Activated B cell treated with CpG ODN at 0.5 μM for 24 hours (primary cell): ENCODE measurements at regions not wholly inside any gene's neighbourhood (a gene's known extent, or its start where the extent isn't known, plus 50 kb on each side); places are given as distances from the start of the nearest gene placed in this dataset.

Source experiments
- ATAC-seq: fragments of 200-7000 bp; cut with Tn5 transposase; one replicate; pipeline ENCODE4 v1.10.0; 2021; ENCODE audit warnings: low read depth, mild to moderate bottlenecking, moderate library complexity
- CTCF ChIA-PET: fragments of 350-600 bp; sonication (Branson Sonifier 250); formaldehyde crosslinking; loops from one replicate; lab custom pipeline; 2021; ENCODE audit warnings: antibody characterized with exemption; lab: Charles Lee
- POLR2A ChIA-PET: fragments of 350-600 bp; sonication (Branson Sonifier 250); formaldehyde crosslinking; loops from one replicate; lab custom pipeline; 2021; ENCODE audit warnings: antibody characterized with exemption; lab: Charles Lee
- DNase-seq: peaks from one replicate; pipeline ENCODE4 v3.0.0; 2022
- H3K27ac Mint-ChIP-seq: one replicate; pipeline ENCODE4 v1.8.0; 2020; ENCODE audit warnings: mixed read lengths
- H3K27me3 Mint-ChIP-seq: one replicate; pipeline ENCODE4 v1.8.0; 2021; ENCODE audit warnings: mixed read lengths
- H3K36me3 Mint-ChIP-seq: one replicate; pipeline ENCODE4 v1.8.0; 2021; ENCODE audit warnings: low read depth, mixed read lengths
- H3K4me1 Mint-ChIP-seq: one replicate; pipeline ENCODE4 v1.8.0; 2021; ENCODE audit warnings: mixed read lengths
- H3K4me3 Mint-ChIP-seq: one replicate; pipeline ENCODE4 v1.8.0; 2020; ENCODE audit warnings: mild to moderate bottlenecking, mixed read lengths
- H3K9me3 Mint-ChIP-seq: one replicate; pipeline ENCODE4 v1.8.0; 2020; ENCODE audit warnings: mixed read lengths
- CTCF ChIP-seq: fragments of 200-600 bp; IDR thresholded peaks from one replicate; pipeline ENCODE4 v1.8.0; 2022; ENCODE audit warnings: antibody characterized with exemption, mild to moderate bottlenecking
- intact Hi-C: fragments of 100-400 bp; cut with micrococcal nuclease; formaldehyde crosslinking; loops from one replicate; pipeline ENCODE4 v1.15.1; 2024

- Mint-ChIP-seq H3K9me3 (peaks cover 5% of the 10 kb centered on the region), H3K4me3 (no peak overlapping the region), H3K36me3 (no peaks in the 10 kb centered on the region), H3K4me1 (no peaks in the 10 kb centered on the region), H3K27ac (no peak overlapping the region), H3K27me3 (peaks cover 41% of the 10 kb centered on the region)
- DNase-seq (no peak), ATAC-seq (no peak)
- CTCF ChIA-PET, result no interaction called here
- POLR2A ChIA-PET, result no interaction called here
- intact Hi-C loops, result no loop called here
- TF ChIP-seq CTCF, result no peak
Measured at GRCh38 chr14:51786227-51786626, 74.2 kb upstream of the GNG2 start.

- no peak for TF ChIP-seq CTCF
- no peak for DNase-seq
- Mint-ChIP-seq H3K4me3 (no peak overlapping the region), H3K36me3 (no peaks in the 10 kb centered on the region), H3K9me3 (peaks cover 5% of the 10 kb centered on the region), H3K27ac (no peak overlapping the region), H3K4me1 (no peaks in the 10 kb centered on the region), H3K27me3 (peaks cover 45% of the 10 kb centered on the region)
- CTCF ChIA-PET, result no interaction called here
- POLR2A ChIA-PET, result no interaction called here
- intact Hi-C loops, result no loop called here
- no peak for ATAC-seq
Measured at GRCh38 chr14:51787352-51787751, 73.1 kb upstream of the GNG2 start.

- H3K4me1 Mint-ChIP-seq, result no peaks in the 10 kb centered on the region
- ChIA-PET POLR2A (no interaction called here), CTCF (interaction anchor here (0.9 kb wide), 1 partner anchor 9 kb away, joined by 4 read pairs; no protein-coding TSS in a partner anchor)
- no peak overlapping the region for H3K27ac Mint-ChIP-seq
- no peak overlapping the region for H3K4me3 Mint-ChIP-seq
- peaks cover 40% of the 10 kb centered on the region for H3K27me3 Mint-ChIP-seq
- no peaks in the 10 kb centered on the region for H3K36me3 Mint-ChIP-seq
- no peak for TF ChIP-seq CTCF
- peaks cover 5% of the 10 kb centered on the region for H3K9me3 Mint-ChIP-seq
- ATAC-seq (no peak), DNase-seq (no peak)
- intact Hi-C loops, result no loop called here
Measured at GRCh38 chr14:51789114-51789513, 71.3 kb upstream of the GNG2 start.

- peaks cover 5% of the 10 kb centered on the region for H3K9me3 Mint-ChIP-seq
- H3K4me1 Mint-ChIP-seq, result no peaks in the 10 kb centered on the region
- ChIA-PET CTCF (interaction anchor here (0.9 kb wide), 1 partner anchor 10 kb away, joined by 4 read pairs; no protein-coding TSS in a partner anchor), POLR2A (no interaction called here)
- H3K4me3 Mint-ChIP-seq, result no peak overlapping the region
- intact Hi-C loops, result no loop called here
- TF ChIP-seq CTCF, result no peak
- H3K36me3 Mint-ChIP-seq, result no peaks in the 10 kb centered on the region
- no peak overlapping the region for H3K27ac Mint-ChIP-seq
- no peak for DNase-seq
- H3K27me3 Mint-ChIP-seq, result peaks cover 35% of the 10 kb centered on the region
- no peak for ATAC-seq
Measured at GRCh38 chr14:51789596-51789995, 70.8 kb upstream of the GNG2 start.

GRCh38 chr14:51792809-51793208 is 67.6 kb upstream of the GNG2 start:
- no peak for ATAC-seq
- Mint-ChIP-seq H3K36me3 (no peaks in the 10 kb centered on the region), H3K9me3 (no peaks in the 10 kb centered on the region), H3K4me1 (no peaks in the 10 kb centered on the region), H3K4me3 (no peak overlapping the region), H3K27me3 (peaks cover 16% of the 10 kb centered on the region), H3K27ac (no peak overlapping the region)
- intact Hi-C loops, result no loop called here
- DNase-seq, result no peak
- ChIA-PET POLR2A (no interaction called here), CTCF (interaction anchor here (1.1 kb wide), 1 partner anchor 13 kb away, joined by 3 read pairs; no protein-coding TSS in a partner anchor)
- TF ChIP-seq CTCF, result no peak
